ENCODE measurements at regions not wholly inside any gene's neighbourhood (a gene's known extent, or its start where the extent isn't known, plus 50 kb on each side); places are given as distances from the start of the nearest gene placed in this dataset.
A peak's percentile ranks its signal among the peaks of the same experiment; 100 is the strongest.

DNA sequence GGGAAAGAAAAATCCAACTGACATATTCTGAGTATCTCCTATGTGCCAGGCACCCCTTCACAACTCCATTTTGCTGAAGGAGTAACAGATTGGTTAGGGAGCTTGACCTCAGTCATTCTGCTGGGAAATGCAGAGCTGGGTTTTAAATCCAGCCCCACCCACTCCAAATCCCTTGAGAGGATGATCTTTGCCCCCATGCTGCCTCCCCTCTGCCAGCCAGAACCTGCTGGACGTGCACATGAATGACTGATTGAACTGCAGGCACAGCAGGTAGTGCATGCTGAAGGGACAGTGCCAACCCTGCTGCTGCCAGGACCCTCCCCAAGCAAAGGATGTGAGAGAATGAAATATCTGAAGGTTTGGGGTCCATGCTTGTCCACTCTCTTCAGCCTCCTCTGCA, 340.9 kb downstream of the BUD13 start:
- peaks cover 0 to 6% of the 10 kb centered on the region in 2 donors for H3K4me1 ChIP-seq (replicated peaks in 1 of 2)
- no peak overlapping the region for H3K4me3 ChIP-seq
- intact Hi-C loops (cut with DNase I), result no loop called here
- WGBS, 4 donors, result 44 to 79% (median 65%) methylated on average over 1 of the region's 1 CpG
- H3K27me3 ChIP-seq, result no peaks in the 10 kb centered on the region
- DNase-seq, result no peak
- no peak overlapping the region for H3K27ac ChIP-seq
- TF ChIP-seq, protein P1, sequence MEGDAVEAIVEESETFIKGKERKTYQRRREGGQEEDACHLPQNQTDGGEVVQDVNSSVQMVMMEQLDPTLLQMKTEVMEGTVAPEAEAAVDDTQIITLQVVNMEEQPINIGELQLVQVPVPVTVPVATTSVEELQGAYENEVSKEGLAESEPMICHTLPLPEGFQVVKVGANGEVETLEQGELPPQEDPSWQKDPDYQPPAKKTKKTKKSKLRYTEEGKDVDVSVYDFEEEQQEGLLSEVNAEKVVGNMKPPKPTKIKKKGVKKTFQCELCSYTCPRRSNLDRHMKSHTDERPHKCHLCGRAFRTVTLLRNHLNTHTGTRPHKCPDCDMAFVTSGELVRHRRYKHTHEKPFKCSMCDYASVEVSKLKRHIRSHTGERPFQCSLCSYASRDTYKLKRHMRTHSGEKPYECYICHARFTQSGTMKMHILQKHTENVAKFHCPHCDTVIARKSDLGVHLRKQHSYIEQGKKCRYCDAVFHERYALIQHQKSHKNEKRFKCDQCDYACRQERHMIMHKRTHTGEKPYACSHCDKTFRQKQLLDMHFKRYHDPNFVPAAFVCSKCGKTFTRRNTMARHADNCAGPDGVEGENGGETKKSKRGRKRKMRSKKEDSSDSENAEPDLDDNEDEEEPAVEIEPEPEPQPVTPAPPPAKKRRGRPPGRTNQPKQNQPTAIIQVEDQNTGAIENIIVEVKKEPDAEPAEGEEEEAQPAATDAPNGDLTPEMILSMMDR (IDR thresholded peaks at IDR 0.05), result no peak
- no peak for TF ChIP-seq POLR2A (IDR thresholded peaks at IDR 0.05)
- no peaks in the 10 kb centered on the region for H3K9me3 ChIP-seq (replicated peaks in 1 of 3)
- H3K36me3 ChIP-seq (replicated peaks in 1 of 2), result no peaks in the 10 kb centered on the region

DNA sequence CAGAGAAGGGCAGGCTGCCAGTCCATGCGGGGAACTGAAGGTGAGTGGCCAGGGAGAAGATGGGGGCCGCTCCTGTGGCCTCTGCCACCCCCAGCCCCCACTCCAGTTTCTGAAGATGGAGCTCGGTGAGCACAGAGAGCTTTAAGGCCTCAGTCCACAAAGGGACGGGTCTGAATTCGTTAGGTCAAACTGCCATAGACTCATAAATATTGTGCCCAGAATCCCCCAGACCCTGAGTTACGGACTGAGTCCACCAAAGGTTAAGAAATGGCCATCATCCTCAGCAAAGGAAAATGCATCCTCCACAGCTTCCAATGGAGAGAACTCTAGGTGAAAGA, 344.2 kb downstream of the BUD13 start:
- no peaks in the 10 kb centered on the region for H3K36me3 ChIP-seq (replicated peaks in 1 of 2)
- no peak overlapping the region for H3K4me3 ChIP-seq
- intact Hi-C loops (cut with DNase I), result no loop called here
- H3K4me1 ChIP-seq (replicated peaks in 1 of 2), result peaks cover 0 to 6% of the 10 kb centered on the region in 2 donors
- no peak for DNase-seq
- no peaks in the 10 kb centered on the region for H3K27me3 ChIP-seq
- WGBS, 4 donors, result 62 to 69% (median 65%) methylated on average over 5 to 6 of the region's 6 CpGs
- TF ChIP-seq, protein P1 (IDR thresholded peaks at IDR 0.05), result no peak
- TF ChIP-seq POLR2A (IDR thresholded peaks at IDR 0.05), result no peak
- peak overlapping the region in 1 of 5 donors; percentile 41 for H3K27ac ChIP-seq
- no peaks in the 10 kb centered on the region for H3K9me3 ChIP-seq (replicated peaks in 1 of 3)

DNA sequence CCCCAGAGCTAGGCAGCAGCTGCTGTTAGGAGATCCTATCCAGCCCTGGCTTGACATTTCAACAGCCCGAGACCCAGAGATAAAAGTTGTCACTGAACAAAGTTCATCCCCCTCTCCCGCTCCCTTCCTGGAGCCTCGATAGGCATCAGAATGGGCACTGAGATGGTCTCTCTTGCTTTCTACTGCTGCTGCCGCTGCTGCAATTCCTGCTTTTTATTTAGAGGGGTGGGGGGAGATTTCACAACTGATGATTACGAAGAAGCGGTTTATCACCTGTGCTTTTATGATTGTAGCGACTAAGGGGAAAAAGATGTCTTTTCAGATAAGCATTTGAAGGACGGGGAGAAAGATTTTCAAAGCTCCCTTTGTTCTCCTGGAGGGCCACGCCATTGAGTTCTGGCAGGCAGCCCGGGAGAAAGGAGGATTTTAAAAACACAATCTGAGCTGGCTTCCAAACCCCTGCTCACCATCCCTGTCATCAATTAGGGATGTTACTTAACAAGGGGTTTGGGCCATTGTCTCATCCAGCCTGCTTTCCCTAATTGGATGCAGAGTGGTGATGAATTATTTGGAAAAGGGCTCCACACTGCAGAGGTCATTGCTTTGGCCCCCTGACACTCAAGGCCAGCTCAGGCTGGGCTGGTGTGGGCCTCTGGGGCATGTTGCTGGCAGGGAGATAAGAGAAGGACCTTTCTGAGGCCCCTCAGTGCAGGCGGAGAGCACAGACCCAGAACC, 344.7 kb downstream of the BUD13 start:
- DNase-seq, result peak in 3 of 7 donors; percentile 25 to 44 (median 32)
- Histone ChIP-seq H3K27ac (peak overlapping the region in 1 of 5 donors; percentile 41), H3K9me3 (replicated peaks in 1 of 3) (no peaks in the 10 kb centered on the region), H3K36me3 (replicated peaks in 1 of 2) (no peaks in the 10 kb centered on the region), H3K4me1 (replicated peaks in 1 of 2) (peaks cover 0 to 6% of the 10 kb centered on the region in 2 donors), H3K27me3 (no peaks in the 10 kb centered on the region), H3K4me3 (no peak overlapping the region)
- 19 to 31% (median 28%) methylated on average over 10 to 11 of the region's 11 CpGs for WGBS, 4 donors
- no peak for TF ChIP-seq POLR2A (IDR thresholded peaks at IDR 0.05)
- TF ChIP-seq, protein P1 (IDR thresholded peaks at IDR 0.05), result no peak
- intact Hi-C loops (cut with DNase I), result no loop called here

DNA sequence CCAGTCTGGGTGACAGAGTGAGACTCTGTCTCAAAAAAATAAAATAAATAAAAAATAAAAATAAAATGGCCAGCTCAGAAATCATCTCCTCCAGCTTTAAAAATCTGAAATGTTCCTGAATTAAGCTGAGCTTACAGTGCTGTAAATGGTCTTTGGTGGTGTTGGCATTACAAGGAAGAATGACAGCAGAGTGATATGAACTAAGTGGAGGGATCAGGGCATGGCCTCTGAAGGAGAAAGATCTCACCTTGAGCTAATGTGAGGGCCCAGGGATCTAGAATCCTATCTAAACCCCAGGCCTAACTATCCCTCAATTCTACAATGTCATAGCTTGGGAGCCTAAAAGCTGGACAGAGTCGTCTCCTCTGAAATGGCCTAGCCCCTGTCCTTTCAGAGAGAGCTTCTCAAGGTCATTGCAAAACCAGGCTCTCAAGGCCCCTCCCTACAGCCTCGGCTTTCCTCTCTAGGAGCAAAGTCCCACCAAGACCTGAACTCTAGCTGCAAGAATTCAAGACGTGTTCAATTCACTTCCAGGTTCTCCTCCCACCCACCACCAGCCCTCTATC, 345.4 kb downstream of the BUD13 start:
- WGBS, 4 donors, result 26 to 43% (median 33%) methylated on average over 3 of the region's 3 CpGs
- intact Hi-C loops (cut with DNase I), result no loop called here

More for the DNA sequence above, 345.4 kb downstream of the BUD13 start:
- Histone ChIP-seq H3K9me3 (replicated peaks in 1 of 3) (no peaks in the 10 kb centered on the region), H3K4me1 (replicated peaks in 1 of 2) (peaks cover 0 to 6% of the 10 kb centered on the region in 2 donors), H3K4me3 (no peak overlapping the region), H3K36me3 (replicated peaks in 1 of 2) (no peaks in the 10 kb centered on the region), H3K27ac (peak overlapping the region in 1 of 5 donors; percentile 17), H3K27me3 (no peaks in the 10 kb centered on the region)
- no peak for DNase-seq
- no peak for TF ChIP-seq POLR2A (IDR thresholded peaks at IDR 0.05)
- TF ChIP-seq, protein P1 (IDR thresholded peaks at IDR 0.05), result no peak
